ENCODE measurements at regions not wholly inside any gene's neighbourhood (a gene's known extent, or its start where the extent isn't known, plus 50 kb on each side); places are given as distances from the start of the nearest gene placed in this dataset.

GRCh38 chr11:69348414-69349235 lies 54.7 kb downstream of the MYEOV start:
- DNase-seq = no peak

DNA sequence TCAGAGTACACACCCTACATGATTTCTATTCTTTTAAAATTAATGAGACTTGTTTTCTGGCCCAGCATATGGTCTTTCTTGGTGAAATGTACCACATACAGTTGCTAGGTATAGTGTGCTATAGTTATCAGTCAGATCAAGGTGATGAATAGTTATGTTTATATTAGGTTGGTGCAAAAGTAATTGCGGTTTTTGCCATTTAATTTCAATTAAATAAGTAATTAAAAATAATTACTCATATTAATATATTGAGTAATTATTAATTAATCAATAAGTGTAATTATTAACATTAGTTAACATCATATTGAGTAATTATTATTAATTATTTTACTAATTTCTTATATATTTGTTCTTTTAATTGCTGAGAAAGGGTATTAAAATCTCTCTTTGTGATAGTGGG lies 56.1 kb downstream of the MYEOV start:
- DNase-seq = no peak

DNA sequence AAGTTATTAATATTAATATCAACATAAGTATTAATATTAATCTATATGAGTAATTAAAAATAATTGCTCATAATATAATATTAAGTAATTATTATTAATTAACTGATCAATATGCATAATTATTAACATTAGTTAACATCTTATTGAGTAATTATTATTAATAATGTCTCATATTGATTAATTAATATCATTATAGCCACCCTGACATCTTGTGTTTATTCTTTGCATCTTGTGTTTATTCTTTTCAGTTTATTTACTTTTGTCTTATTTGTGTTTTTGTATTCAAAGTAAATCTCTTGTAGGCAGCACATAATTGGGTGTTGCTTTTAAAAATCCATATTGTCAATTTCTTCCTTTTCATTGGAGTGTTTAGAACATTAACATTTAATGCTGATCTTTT lies 56.6 kb downstream of the MYEOV start:
- DNase-seq = no peak

GRCh38 chr11:69351460-69351859 lies 57.5 kb downstream of the MYEOV start:
- peak; percentile 92 for DNase-seq

- DNase-seq = no peak
Observed at GRCh38 chr11:69352166-69352565, 58.2 kb downstream of the MYEOV start.

DNA sequence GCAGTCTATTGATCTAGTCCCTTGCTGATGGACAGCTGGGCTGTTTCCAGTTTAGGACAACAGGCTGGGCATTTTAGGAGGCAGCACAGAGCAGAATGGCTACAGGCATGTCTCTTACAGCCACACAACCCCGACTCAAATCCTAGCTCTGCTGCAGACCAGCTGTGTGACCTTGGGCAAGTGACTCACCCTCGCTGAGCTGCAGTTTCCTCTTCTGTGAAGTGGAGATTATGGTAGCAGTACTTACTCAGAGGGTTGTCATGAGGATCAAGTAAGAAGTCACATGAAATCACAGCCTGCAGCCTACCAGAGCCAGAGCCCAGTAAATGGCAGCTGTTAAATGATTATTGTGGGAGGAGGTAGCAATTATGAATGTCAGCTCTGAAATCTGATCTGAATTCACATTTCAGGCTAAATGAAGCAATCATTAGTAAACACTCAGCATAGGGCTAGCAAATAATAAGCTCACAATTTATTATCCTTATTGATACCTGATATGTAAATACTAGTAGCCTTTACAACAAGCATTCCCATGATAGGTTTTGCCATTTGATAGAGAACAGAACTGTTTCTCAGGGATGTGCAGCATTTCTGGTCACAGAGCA lies 58.9 kb downstream of the MYEOV start:
- peak; percentile 73 for DNase-seq

GRCh38 chr11:69353696-69354544 lies 60.0 kb downstream of the MYEOV start:
- no peak for DNase-seq

DNA sequence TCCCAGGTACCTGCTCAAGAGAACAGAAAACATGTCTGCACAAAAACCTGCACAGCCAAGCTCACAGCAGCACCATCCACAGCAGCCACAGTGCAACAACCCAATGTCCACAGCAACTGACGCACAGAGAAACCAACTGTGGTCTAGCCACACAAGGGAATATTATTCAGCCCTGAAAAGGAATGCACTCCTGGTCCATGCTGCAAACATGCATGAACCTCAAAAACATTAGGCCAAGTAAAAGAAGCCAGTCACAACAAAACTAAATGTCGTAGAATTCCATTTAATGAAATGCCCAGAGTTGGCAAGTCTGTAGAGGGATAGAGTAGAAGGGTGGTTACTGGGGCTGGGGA lies 60.6 kb downstream of the MYEOV start:
- no peak for DNase-seq

- no peak for DNase-seq
Observed at GRCh38 chr11:69355346-69355940, 61.5 kb downstream of the MYEOV start.

- DNase-seq = no peak
Observed at GRCh38 chr11:69355959-69356702, 62.2 kb downstream of the MYEOV start.

DNA sequence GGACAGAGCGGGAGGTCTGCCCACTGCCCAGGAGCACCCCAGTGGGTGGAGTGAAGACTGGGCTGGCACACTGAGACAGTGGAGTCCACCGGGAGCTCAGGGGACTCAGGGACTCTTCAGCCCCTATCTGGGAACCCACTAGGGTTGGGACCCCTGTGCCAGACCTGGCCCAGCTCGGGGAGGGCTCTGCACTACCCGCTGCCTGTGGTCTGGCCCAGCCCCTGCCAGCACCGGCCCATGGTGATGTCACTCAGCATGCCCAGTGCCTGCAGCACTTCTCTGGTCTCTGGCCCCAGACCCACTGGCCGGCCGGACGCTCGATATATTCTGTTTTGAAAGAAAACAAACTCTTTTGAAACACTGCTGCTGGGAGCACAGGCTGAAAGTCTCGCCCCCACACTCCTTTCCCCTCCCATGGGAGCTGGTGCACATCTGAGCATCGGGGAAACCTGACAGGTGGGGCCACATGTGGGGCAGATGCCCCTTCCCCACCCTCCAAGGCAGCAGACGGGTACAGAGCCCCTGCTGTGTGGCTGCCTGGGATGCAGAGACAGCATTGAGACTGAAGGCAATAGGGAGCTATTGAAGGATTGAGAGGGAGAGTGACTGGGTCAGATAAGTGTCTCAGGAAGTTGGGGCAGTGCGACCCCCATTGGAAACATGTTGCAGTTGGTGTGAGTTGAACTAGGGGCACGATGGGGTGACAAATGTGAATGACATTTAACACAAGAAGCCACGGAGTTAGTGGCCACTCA lies 62.9 kb downstream of the MYEOV start:
- no peak for DNase-seq

- no peak for DNase-seq
Observed at GRCh38 chr11:69357458-69358397, 63.8 kb downstream of the MYEOV start.

- no peak for DNase-seq
Observed at GRCh38 chr11:69358398-69359020, 64.6 kb downstream of the MYEOV start.

GRCh38 chr11:69359735-69360480 lies 66.0 kb downstream of the MYEOV start:
- no peak for DNase-seq

DNA sequence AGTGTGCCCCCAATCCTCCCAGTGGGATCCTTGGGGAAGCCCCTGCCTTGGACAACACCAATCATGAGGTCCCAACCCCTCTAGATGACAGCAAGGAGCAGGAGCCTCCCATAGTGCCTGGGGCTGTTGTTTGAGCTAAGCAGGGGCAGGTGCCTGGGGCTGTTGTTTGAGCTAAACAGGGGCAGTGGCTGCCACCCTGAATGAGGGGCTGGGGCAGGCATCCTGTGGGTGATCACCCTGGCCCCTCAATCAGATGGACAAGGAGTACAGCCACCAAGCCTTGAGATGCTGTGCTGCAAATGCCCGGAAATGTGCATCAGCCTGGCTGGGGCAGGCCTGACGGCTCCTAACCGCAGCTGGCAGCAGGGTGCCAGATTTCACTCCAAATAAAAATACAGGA lies 66.7 kb downstream of the MYEOV start:
- DNase-seq = no peak

DNA sequence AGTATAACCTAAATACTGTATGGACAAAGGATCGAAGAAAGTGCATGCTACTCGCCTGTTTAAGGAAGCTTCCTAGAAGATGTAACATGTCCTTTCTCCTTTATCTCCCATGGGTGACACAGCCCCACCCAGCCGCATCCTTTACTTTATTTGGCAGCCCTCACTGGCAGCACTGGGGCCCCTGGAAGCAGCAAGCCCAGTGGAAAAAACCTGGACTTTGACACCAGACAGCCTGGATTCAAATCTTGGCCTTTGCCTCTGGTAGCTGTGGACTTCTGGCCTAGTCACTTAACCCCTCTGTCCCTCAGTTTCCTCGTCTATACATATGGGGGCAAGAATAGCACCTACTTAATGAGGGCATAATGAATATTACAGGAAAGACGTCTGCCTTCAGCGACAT lies 67.1 kb downstream of the MYEOV start:
- no peak for DNase-seq

DNA sequence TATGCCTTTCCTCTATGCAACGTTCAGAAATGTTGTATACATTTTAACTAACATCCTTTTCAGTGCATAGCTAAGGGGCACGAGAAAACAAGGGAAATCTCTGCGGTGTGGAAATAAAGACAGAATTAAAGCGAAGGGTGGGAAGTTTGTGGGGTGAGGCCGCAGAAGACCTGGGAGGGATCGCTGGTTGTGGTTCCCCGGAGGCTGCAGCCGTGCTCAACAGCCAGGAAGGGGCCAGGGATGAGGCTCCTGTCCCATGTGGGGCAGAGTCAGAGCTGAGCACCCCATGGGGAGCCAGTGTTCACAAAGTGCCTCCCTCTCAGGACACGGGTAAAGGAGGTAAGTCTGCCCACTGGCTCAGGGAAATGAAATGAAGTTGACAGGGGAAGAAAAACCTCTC lies 67.5 kb downstream of the MYEOV start:
- DNase-seq = no peak

GRCh38 chr11:69362315-69362714 lies 68.4 kb downstream of the MYEOV start:
- DNase-seq = no peak

DNA sequence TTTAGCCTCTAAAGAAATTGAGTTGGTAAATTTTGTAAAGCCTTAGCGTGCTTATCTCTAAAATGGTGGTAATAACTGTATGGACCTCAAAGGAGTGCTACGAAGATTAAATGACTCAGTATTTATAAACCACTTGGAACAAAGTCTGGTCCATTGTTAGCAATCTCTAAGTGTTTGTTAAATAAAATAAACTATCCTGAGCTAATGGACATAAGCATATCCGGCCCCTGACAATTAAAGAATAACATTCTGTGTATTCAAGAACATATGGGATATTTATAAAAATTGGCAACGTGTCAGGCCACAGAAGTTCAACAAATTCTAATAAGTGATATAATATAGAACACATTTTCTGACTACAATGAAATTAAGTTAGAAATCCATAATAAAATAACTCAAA lies 71.0 kb downstream of the MYEOV start:
- no peak for DNase-seq

DNA sequence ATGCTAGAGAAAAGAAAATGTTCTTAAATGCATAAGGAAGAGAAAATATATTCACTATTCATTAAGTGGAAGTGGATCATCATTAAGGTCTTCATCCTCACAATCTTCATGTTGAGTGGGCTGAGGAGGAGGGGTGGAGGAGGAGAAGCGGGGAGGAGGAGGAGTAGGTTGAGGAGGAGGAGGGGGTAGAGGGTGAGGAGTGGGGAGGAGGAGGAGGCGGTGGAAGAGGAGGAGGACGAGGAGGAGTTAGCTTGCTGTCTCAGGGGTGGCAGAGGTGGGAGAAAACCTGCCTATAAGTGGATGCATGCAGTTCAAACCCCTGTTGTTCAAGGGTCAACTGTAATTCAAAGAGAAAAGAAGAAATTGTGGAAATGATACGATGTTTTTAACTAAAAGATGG lies 71.6 kb downstream of the MYEOV start:
- DNase-seq = no peak

All from kidney glomerular epithelial cell (primary cell).